ENCODE measurements at regions not wholly inside any gene's neighbourhood (a gene's known extent, or its start where the extent isn't known, plus 50 kb on each side); places are given as distances from the start of the nearest gene placed in this dataset.

DNA sequence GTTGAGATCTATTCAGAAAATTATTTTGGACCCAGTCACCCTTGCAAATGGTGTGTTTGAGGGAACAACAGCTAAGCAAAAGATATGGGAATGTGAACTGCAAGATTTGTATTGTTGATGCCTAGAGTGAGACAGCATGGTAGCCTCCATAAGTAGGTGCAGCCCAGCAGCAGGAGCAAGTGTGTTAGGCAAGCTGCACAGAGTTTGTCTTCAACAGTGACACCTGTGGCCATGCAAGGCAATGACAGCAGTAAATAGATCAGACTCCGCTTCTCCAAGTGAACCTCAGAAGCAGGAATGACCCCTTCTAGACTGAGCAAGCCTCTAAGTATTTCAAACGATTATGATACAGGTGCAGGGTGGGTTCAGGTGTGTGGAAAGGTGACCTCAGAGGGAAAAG, 133.4 kb upstream of the MSX1 start:
- RAD21 ChIA-PET (ENCODE audit: low non-redundant PET in 1 of 2, low total read pairs in 2 of 2, uncharacterized antibody in 2 of 2, unreplicated experiment in 2 of 2), result no interaction called here
- ATAC-seq (peak; percentile 59; the same call in 1 of the 2 replicates), DNase-seq (ENCODE audit: low read depth, low spot score) (peak; percentile 34)
- BruUV-seq (replicated peaks), result no TSS peak
- TF ChIP-seq JUND (IDR thresholded peaks at IDR 0.05) (no peak), SP1 (IDR thresholded peaks at IDR 0.05; ENCODE audit: low read depth) (no peak), CBX3 (IDR thresholded peaks at IDR 0.05; ENCODE audit: low read depth) (peak; percentile 97), EGR1 (IDR thresholded peaks at IDR 0.05; ENCODE audit: low read depth) (no peak)
- TF ChIP-seq, protein P1, sequence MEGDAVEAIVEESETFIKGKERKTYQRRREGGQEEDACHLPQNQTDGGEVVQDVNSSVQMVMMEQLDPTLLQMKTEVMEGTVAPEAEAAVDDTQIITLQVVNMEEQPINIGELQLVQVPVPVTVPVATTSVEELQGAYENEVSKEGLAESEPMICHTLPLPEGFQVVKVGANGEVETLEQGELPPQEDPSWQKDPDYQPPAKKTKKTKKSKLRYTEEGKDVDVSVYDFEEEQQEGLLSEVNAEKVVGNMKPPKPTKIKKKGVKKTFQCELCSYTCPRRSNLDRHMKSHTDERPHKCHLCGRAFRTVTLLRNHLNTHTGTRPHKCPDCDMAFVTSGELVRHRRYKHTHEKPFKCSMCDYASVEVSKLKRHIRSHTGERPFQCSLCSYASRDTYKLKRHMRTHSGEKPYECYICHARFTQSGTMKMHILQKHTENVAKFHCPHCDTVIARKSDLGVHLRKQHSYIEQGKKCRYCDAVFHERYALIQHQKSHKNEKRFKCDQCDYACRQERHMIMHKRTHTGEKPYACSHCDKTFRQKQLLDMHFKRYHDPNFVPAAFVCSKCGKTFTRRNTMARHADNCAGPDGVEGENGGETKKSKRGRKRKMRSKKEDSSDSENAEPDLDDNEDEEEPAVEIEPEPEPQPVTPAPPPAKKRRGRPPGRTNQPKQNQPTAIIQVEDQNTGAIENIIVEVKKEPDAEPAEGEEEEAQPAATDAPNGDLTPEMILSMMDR (IDR thresholded peaks at IDR 0.05 in 2 of 3, conservative IDR thresholded peaks at IDR 0.05 in 1 of 3; ENCODE audit: borderline replicate concordance in 1 of 3, insufficient read depth in 1 of 3, low read depth in 2 of 3, low read length in 2 of 3), result peak in 2 of 3 experiments; percentile 68 to 72; a peak in 4 of 6 replicates
- no peak overlapping the region for H3K4me3 ChIP-seq (replicated peaks in 1 of 2; ENCODE audit: low read depth in 1 of 2, low read length in 2 of 2)
- no peaks in the 10 kb centered on the region for H3K4me1 ChIP-seq (ENCODE audit: control insufficient read depth in 1 of 2, insufficient read depth in 2 of 2, low read length in 2 of 2)
- H3K9me3 ChIP-seq (ENCODE audit: control insufficient read depth in 1 of 2, insufficient read depth in 1 of 2, low read depth in 1 of 2, low read length in 2 of 2), result peaks cover 27 to 36% of the 10 kb centered on the region in 2 experiments; a peak in 2 of 4 replicates
- POLR2A ChIA-PET, result no interaction called here
- CTCF ChIA-PET, result no interaction called here
- no peaks in the 10 kb centered on the region for H4K20me1 ChIP-seq (ENCODE audit: insufficient read depth)
- H3K27me3 ChIP-seq (ENCODE audit: insufficient read depth, low read length), result no peaks in the 10 kb centered on the region
- H3K4me2 ChIP-seq (ENCODE audit: low read length), result no peak overlapping the region
- H3K79me2 ChIP-seq (ENCODE audit: insufficient read depth, low read length), result no peaks in the 10 kb centered on the region
- H3K27ac ChIP-seq (ENCODE audit: low read depth, low read length), result no peak overlapping the region
- intact Hi-C loops (cut with micrococcal nuclease), result no loop called here
- H3K36me3 ChIP-seq (ENCODE audit: control insufficient read depth in 1 of 2, insufficient read depth in 2 of 2, low read length in 2 of 2), result no peaks in the 10 kb centered on the region
- H3K9ac ChIP-seq (ENCODE audit: low read length), result no peak overlapping the region
- H2AFZ ChIP-seq (ENCODE audit: low read depth, low read length, poor library complexity, severe bottlenecking), result no peak overlapping the region
- H3K9me2 ChIP-seq (ENCODE audit: insufficient read depth), result no peaks in the 10 kb centered on the region

DNA sequence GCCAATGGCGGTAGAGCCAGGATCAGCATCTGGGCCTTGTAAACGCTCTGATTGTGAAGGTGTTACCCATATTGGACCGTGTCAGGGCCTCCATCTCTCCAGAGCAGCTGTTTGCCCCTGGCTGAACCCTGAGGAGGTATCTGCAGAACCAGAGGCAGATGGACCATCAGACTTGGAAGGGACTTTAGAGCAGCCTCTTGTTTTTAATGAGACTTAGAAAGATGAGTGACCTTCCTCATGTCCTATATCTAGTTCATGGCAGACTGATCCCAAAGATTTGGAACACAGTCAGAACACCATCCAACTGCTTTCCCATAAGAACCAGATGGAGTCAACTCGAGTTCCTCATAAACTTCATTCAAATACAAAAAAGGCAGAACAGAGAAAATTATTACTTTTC, 135.1 kb upstream of the MSX1 start:
- ChIA-PET RAD21 (ENCODE audit: low non-redundant PET in 1 of 2, low total read pairs in 2 of 2, uncharacterized antibody in 2 of 2, unreplicated experiment in 2 of 2) (no interaction called here), POLR2A (no interaction called here), CTCF (no interaction called here)
- no peak overlapping the region for H3K9ac ChIP-seq (ENCODE audit: low read length)
- no TSS peak for BruUV-seq (replicated peaks)
- H3K27ac ChIP-seq (ENCODE audit: low read depth, low read length), result no peak overlapping the region
- H3K36me3 ChIP-seq (ENCODE audit: control insufficient read depth in 1 of 2, insufficient read depth in 2 of 2, low read length in 2 of 2), result no peaks in the 10 kb centered on the region
- H3K9me2 ChIP-seq (ENCODE audit: insufficient read depth), result no peaks in the 10 kb centered on the region
- DNase-seq (ENCODE audit: low read depth, low spot score) (no peak), ATAC-seq (no peak)
- H2AFZ ChIP-seq (ENCODE audit: low read depth, low read length, poor library complexity, severe bottlenecking), result no peak overlapping the region
- H3K79me2 ChIP-seq (ENCODE audit: insufficient read depth, low read length), result no peaks in the 10 kb centered on the region
- no peaks in the 10 kb centered on the region for H3K27me3 ChIP-seq (ENCODE audit: insufficient read depth, low read length)
- H4K20me1 ChIP-seq (ENCODE audit: insufficient read depth), result no peaks in the 10 kb centered on the region
- peaks cover 27 to 36% of the 10 kb centered on the region in 2 experiments; a peak in 2 of 4 replicates for H3K9me3 ChIP-seq (ENCODE audit: control insufficient read depth in 1 of 2, insufficient read depth in 1 of 2, low read depth in 1 of 2, low read length in 2 of 2)
- H3K4me2 ChIP-seq (ENCODE audit: low read length), result no peak overlapping the region
- TF ChIP-seq CBX3 (IDR thresholded peaks at IDR 0.05; ENCODE audit: low read depth), result no peak
- no peak overlapping the region for H3K4me3 ChIP-seq (replicated peaks in 1 of 2; ENCODE audit: low read depth in 1 of 2, low read length in 2 of 2)
- H3K4me1 ChIP-seq (ENCODE audit: control insufficient read depth in 1 of 2, insufficient read depth in 2 of 2, low read length in 2 of 2), result peaks cover 0 to 6% of the 10 kb centered on the region in 2 experiments; a peak in 1 of 4 replicates
- intact Hi-C loops (cut with micrococcal nuclease), result no loop called here
